BE2C (cell line): ENCODE measurements at regions not wholly inside any gene's neighbourhood (a gene's known extent, or its start where the extent isn't known, plus 50 kb on each side); places are given as distances from the start of the nearest gene placed in this dataset.

Experiments
- DNase-seq: peaks from one replicate; pipeline ENCODE4 v3.0.0-alpha.2; 2020
- H3K27me3 ChIP-seq: fragments of 250-450 bp; sonication (Bioruptor Pico); 2 replicates; pipeline ENCODE4 v1.5.1; 2020; ENCODE audit warnings: mild to moderate bottlenecking
- H3K36me3 ChIP-seq: fragments of 250-450 bp; sonication (Bioruptor Pico); 2 replicates; pipeline ENCODE4 v1.5.1; 2020; ENCODE audit warnings: mild to moderate bottlenecking
- H3K4me1 ChIP-seq: fragments of 250-450 bp; sonication (Bioruptor Pico); 2 replicates; pipeline ENCODE4 v1.5.1; 2020
- H3K4me3 ChIP-seq: 2 replicates; pipeline ENCODE4 v1.5.1; 2011; ENCODE audit warnings: low read depth, low read length
- H3K9me3 ChIP-seq: fragments of 250-450 bp; sonication (Bioruptor Pico); 2 replicates; pipeline ENCODE4 v1.5.1; 2020
- CTCF ChIP-seq: IDR thresholded peaks from 2 replicates; pipeline ENCODE4 v1.5.1; 2012; ENCODE audit warnings: mild to moderate bottlenecking, low read depth, low read length

GRCh38 chr1:116273042-116273783 lies 99.8 kb upstream of the ATP1A1 start:
- Histone ChIP-seq H3K27me3 (no peaks in the 10 kb centered on the region), H3K9me3 (no peaks in the 10 kb centered on the region; the same call in 1 of the 2 replicates), H3K4me3 (no peak overlapping the region), H3K4me1 (peaks cover 18% of the 10 kb centered on the region), H3K36me3 (no peaks in the 10 kb centered on the region)
- no peak for DNase-seq
- no peak for TF ChIP-seq CTCF

GRCh38 chr1:116276532-116276931 lies 96.5 kb upstream of the ATP1A1 start:
- DNase-seq: no peak
- no peaks in the 10 kb centered on the region for H3K27me3 ChIP-seq
- no peak overlapping the region for H3K4me3 ChIP-seq
- TF ChIP-seq CTCF: no peak
- no peaks in the 10 kb centered on the region for H3K36me3 ChIP-seq
- no peaks in the 10 kb centered on the region for H3K4me1 ChIP-seq
- no peaks in the 10 kb centered on the region; the same call in 1 of the 2 replicates for H3K9me3 ChIP-seq

GRCh38 chr1:116277840-116278540 lies 95.1 kb upstream of the ATP1A1 start:
- H3K9me3 ChIP-seq: no peaks in the 10 kb centered on the region; the same call in 1 of the 2 replicates
- H3K36me3 ChIP-seq: no peaks in the 10 kb centered on the region
- no peaks in the 10 kb centered on the region for H3K4me1 ChIP-seq
- H3K27me3 ChIP-seq: no peaks in the 10 kb centered on the region
- TF ChIP-seq CTCF: no peak
- no peak for DNase-seq
- no peak overlapping the region for H3K4me3 ChIP-seq

GRCh38 chr1:116278541-116278866 lies 94.5 kb upstream of the ATP1A1 start:
- H3K36me3 ChIP-seq: no peaks in the 10 kb centered on the region
- no peaks in the 10 kb centered on the region for H3K27me3 ChIP-seq
- H3K4me1 ChIP-seq: no peaks in the 10 kb centered on the region
- H3K4me3 ChIP-seq: no peak overlapping the region
- no peak for TF ChIP-seq CTCF
- no peaks in the 10 kb centered on the region; the same call in 1 of the 2 replicates for H3K9me3 ChIP-seq
- no peak for DNase-seq

- Histone ChIP-seq H3K36me3 (no peaks in the 10 kb centered on the region), H3K27me3 (no peaks in the 10 kb centered on the region), H3K4me1 (no peaks in the 10 kb centered on the region), H3K4me3 (no peak overlapping the region), H3K9me3 (no peaks in the 10 kb centered on the region; the same call in 1 of the 2 replicates)
- DNase-seq: no peak
- no peak for TF ChIP-seq CTCF
These were observed 93.3 kb upstream of the ATP1A1 start for GRCh38 chr1:116279715-116280114.

GRCh38 chr1:116284819-116285390 lies 88.1 kb upstream of the ATP1A1 start:
- Histone ChIP-seq H3K4me3 (no peak overlapping the region), H3K27me3 (no peaks in the 10 kb centered on the region), H3K4me1 (peaks cover 2% of the 10 kb centered on the region), H3K36me3 (no peaks in the 10 kb centered on the region), H3K9me3 (no peaks in the 10 kb centered on the region; the same call in 1 of the 2 replicates)
- no peak for DNase-seq
- no peak for TF ChIP-seq CTCF
